ENCODE measurements at regions not wholly inside any gene's neighbourhood (a gene's known extent, or its start where the extent isn't known, plus 50 kb on each side); places are given as distances from the start of the nearest gene placed in this dataset.
"Not testable (repeated sequence)": the region's sequence is repeated elsewhere in the genome, so short reads cannot be mapped to it uniquely, and the experiment has no call there.

DNA sequence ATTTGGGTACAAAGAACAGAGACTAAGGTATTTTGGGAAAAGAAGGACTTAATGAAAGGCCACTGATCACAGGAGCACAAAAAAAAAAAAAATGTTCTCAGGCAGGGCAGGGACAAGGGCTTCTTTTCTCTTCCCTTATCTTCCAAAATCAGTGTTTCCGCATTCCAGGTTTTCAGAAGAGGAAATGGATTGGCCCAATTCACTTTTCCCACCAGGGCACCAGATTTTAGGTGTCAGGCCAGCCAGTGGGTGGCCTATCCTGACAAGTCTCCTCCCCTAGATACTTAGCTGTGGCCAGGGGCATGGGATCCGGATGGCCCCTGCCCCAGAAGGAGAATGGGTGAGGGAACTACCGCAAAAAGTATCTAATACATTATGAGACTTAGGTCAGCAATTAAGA, 88.9 kb upstream of the WAC start:
- no peak for DNase-seq (ENCODE audit: low read depth)

DNA sequence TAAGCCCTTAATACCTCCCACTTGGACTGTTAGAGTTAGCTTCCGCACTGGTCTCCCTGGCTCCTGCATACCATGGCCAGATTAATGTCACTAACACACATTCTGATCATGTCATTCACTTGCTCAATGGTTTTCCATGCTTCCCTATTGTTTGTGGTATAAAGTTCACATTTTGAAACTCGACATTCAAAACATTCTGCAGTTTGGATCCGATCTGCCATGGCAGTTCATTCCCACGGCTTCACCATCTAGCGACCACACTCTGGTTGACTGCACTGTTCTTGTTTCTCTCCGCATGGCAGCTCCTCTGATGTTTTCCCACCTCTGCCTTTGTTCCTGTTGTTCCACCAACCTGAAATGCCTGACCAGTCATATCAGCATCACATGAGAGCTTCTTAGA, 87.4 kb upstream of the WAC start:
- peak; percentile 7 for DNase-seq (ENCODE audit: low read depth)

DNA sequence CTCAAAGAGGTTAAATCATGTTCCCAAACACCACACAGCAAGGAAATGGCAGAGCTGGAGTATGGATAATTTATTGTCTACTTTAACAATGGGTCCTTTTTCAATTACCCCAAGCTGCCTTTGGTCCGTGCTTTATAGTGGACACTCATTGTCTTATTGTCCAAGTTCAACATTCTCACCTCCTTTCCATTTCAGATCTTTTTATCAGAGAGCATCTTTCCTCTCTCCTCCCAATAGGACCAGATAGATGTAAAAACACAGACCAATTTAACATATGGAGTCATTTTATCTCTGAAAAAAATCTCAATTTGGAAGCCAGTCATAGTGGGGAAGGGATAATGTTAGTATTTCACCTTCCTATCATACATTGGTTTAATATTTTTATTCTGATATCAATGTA, 83.5 kb upstream of the WAC start:
- DNase-seq (ENCODE audit: low read depth), result no peak

DNA sequence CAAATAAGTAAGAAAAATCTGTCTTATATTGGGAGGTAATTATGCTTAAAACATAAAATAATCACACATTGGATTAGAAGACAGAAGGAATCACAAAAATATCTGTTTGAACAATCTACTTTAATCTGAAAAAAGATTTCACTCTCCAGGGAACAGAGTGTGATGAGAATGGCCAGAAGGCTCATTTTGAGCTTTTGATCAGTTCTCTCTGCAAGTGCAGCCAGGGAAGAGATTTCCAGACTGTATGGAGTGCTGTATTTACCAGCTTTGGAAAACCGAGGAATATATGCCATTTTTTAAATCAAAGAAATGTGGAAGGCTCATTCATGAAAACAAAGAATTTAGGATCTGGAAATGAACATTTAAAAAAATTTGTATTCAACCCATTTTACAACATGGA, 83.0 kb upstream of the WAC start:
- no peak for DNase-seq (ENCODE audit: low read depth)

DNA sequence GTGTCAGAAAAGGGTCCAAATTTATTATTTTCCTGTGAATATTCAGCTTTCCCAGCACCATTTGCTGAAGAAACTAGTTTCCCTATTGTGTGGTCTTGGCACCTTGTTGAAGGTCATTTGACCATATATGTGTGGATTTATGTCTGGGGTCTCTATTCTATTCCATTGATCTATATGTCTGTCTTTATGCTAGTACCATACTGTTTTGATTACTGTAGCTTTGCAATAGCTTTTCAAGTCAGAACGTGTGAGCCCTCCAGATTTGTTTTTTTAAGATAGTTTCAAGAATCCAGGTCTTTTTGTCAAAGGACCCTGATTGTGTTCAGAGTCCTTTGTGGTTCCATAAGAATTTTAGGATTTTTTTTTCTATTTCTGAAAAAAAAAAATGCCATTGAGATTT, 79.0 kb upstream of the WAC start:
- DNase-seq (ENCODE audit: low read depth), result no peak

DNA sequence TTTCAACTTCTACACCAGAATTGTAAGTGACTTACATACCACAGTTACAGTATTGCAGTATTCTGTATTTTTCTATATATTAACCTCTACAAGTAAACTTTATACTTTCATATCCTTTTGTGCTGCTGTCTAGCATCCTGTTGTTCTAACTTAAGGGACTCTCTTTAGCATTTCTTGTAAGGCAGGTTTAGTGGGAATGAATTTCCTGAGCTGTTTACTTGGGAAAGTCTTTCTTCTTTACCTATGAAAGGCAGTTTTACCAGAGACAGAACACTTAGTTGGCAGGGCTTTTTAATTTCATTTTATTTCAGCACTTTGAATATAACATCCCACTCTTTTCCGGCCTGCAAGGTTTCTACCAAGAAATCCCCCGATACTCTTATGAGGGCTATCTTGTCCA, 75.8 kb upstream of the WAC start:
- no peak for DNase-seq (ENCODE audit: low read depth)

DNA sequence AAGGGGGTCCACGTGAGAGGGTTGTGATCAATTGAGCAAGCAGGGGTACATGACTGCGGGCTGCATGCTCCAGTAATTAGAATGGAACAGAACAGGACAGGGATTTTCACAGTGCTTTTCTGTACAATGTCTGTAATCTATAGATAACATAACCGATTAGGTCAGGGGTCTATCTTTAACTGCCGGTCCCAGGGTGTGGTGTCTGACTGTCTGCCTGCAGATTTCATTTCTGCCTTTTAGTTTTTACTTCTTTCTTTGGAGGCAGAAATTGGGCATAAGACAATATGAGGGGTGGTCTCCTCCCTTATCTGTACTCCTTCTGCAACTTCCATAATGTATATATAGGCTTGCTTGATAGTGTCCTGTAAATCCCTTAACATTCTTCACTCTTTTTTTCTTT, 75.0 kb upstream of the WAC start:
- DNase-seq (ENCODE audit: low read depth), result not testable (repeated sequence)

DNA sequence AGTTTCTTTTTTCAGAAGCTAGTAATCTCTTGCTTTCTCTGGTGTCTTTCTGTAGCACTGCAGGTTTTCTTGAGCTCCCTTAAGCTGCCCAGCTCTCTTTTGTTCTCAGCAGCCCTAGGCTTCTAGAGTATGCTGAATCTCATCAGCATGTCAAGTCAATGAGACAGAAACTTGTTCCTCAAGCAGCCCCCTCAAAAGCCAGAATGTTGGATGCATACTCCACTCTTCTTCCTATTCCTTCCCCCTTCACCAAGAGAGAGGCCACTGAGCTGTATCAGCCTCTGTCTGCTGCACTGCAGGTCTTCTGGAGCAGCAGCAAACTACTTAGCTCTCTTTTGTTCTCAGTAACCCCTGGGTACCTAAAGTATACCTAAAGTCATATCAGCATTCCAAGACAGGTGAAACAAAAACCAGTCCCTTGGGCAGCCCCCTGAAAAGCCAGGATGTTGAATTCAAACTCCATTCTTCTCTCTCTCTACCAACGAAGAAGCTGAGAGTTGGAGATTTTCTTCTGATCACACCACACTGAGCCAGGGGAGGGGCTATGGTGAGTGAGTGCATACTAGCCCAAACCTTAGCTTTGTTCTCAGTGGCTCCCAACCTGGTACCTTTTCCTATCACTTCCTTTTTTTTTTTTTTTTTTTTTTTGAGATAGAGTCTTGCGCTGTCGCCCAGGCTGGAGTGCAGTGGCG, 73.3 kb upstream of the WAC start:
- DNase-seq (ENCODE audit: low read depth), result no peak

DNA sequence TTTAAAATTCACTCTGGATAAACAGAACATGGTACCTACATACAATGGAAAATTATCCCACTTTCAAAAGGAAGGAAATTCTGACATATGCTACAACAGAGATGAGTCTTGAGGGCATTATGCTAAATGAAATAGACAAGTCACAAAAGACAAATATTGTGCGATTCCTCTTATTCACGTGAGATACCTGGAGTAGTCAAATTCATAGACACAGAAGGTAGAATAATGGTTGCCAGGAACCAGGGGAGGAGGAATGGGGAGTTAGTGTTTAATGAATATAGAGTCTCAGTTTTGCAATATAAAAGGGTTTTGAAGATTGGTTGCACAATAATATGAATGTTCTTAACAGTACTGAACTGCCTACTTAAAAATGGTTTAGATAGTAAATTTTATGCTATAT, 69.8 kb upstream of the WAC start:
- DNase-seq (ENCODE audit: low read depth), result no peak

DNA sequence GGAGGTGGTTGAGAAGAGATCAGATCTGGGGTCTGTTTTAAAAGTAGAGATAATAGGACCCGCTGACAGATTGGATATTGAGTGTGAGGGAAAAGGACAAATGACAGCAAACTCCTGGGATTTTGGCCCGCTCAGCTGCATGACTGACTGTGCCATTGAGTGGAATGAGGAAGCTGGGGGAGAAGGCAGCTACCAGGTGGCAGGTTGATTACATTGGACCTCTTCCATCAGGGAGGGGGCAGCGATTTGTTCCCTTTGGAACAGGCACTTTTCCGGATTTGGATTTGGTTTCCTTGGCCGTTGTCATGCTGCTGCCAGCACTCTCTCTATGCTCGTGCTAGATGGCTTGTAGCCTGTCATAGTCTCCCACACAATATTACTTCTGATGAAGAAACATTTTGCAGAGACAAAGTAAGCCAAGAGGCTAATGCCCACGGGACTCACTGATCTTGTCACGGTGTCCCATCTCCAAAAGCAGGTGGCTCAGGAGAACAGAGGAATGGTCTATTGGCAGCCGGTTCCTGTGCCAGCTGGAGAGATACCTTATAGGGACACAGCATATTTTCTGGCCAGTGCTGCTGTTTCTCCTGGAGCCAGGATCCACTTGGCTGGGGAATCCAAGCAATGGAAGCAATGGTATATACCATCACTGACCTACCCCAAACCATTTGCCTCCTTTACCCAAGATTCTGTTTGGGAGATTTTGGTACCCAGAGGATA, 69.1 kb upstream of the WAC start:
- no peak for DNase-seq (ENCODE audit: low read depth)

DNA sequence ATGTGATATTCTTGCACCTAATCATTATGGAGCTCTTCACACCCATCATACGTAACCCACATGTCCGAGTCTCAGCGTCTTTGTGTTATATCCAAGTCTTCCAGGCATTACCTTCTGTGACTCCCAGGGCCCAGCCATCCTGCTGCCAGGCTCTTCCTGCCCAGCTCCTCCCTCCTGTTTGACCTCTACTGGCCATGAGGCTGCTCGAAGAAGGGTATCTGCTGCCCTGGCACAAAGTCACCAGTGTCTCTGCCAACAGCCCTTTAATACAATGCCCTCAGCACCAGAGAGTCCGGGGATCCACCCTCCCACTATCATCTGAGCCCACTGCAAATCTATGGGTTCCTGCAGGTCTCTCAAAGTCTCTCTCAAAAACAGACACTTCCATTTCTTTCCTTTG, 65.3 kb upstream of the WAC start:
- no peak for DNase-seq (ENCODE audit: low read depth)

DNA sequence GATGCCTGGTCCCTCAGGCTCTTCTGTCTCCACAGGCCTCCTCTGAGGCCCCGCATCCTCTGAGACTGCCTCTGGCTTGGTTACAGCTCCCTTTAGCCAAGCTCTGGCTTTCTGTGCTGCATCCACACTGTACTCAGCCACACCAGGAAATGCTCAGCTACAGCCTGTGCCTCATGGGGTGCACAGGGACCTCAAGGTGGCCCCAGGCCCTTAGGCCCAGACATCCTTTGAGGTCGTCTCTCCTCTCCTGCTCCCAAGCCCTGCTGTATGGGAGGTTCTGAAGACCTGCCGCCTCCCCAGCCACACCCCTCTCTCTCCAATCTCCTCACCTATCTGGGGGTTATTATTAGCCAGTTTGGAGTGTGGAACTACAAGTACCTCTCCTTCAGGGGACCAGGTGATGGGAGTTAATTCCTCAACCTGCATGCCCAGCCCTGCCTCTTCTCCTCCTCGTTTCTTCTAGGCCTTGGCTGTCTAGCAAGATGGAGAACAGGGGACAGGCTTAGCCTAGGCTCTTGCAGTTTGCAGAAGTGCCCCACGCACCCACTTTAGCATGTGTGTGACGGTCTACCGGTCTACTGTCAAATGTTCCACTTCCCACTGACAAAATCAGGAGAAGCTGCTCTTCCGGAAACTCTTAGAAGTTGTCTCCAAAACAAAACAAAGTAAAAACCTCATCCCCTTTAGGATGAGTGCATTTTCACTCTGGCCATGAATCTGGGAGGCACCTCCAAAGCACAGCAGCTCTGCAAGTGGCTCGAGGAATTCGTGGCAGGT, 64.0 kb upstream of the WAC start:
- no peak for DNase-seq (ENCODE audit: low read depth)

DNA sequence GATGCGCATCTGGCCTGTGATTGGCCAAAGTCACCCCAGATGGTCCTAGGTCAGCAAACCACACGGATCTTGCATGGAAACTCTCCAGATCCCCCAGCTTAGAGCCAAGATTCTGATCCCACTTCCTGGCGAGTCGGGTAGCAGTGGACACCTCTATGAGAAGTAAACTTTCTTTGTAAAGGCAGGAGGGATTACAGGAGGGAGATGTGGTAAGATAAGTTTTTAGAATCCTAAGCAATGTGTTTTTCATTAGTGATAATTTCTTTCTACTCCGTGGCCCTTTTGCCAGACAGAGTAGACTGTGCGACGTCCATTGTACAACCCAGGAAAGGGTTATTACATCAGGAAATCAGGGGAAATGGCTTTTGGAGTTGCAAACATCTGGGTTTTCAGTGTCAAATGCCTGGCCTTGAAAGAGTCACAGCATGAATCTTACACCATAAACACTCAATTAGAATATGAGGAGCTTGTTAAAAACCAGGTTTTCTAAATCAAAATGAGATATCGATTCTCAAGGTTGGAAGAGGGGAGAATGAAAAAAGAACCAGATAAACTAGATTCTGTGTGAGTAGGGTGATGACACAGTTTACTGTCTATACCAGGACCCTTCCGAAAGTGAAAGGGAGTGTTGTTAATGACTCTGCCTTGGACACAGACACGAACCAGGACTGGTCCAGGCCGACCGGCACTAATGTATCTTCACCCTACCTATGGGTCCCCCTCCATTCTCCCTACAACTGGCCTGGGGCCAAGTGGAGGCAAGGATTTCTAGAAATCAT, 61.9 kb upstream of the WAC start:
- DNase-seq (ENCODE audit: low read depth), result no peak

DNA sequence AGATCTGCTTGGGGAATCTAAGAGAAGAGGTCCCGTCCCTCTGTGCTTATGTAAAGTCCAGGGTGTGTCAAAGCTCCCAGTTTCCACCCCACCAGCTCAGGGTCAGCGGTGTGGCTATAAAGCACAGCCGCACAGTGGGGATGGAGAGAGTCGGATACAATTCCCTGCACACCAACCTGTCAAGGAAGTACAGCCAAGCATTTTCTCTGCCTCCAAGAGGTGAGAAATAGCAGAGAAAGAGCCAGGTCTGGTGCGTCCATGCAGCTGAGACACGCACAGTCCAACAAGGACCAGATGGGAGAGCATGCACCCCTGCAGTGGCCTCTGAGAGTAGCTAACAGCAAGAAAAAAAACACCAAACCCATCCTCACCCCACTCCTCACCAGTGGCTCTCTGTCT, 61.3 kb upstream of the WAC start:
- DNase-seq (ENCODE audit: low read depth), result no peak

DNA sequence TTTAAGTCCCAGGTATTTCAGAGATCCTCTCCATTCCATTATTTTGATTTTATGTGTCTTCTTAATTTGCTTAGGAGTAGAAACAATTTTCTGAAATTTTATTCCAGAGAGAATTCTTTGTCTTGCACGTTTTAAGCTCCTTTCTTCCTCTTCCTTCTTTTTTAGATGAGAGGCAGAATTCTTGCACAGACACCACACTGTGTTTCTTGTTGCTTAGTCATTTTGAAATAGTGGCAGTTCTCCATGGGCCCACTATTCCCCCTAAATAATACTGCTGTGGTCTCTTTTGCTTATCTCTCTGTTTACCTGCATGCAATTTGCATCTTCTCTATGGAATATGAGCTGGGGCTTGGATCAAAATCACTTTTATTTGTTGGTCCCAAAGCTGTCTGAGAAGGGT, 54.3 kb upstream of the WAC start:
- no peak for DNase-seq (ENCODE audit: low read depth)

DNA sequence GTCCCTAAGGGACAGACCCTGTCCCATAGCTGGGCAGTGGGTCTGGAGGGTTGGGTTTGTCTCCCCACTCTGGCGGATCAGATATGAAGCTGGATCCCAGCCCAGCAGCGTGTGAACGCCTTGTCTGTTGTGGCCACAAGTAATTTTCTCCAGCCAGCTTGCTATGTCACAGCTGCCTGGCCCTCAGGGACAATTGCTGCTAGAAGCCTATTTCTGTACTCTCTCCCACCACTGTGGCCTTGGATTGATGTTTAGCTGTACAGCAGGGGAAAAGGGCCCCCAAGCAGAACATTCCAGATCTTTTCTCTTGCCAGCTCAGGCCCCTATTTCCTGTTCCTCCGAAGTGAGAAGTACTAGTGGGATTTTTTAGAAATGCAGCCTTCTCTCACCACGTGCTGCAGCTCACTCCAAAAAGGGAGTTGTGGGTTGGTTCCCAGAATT, 53.5 kb upstream of the WAC start:
- no peak for DNase-seq (ENCODE audit: low read depth)

DNA sequence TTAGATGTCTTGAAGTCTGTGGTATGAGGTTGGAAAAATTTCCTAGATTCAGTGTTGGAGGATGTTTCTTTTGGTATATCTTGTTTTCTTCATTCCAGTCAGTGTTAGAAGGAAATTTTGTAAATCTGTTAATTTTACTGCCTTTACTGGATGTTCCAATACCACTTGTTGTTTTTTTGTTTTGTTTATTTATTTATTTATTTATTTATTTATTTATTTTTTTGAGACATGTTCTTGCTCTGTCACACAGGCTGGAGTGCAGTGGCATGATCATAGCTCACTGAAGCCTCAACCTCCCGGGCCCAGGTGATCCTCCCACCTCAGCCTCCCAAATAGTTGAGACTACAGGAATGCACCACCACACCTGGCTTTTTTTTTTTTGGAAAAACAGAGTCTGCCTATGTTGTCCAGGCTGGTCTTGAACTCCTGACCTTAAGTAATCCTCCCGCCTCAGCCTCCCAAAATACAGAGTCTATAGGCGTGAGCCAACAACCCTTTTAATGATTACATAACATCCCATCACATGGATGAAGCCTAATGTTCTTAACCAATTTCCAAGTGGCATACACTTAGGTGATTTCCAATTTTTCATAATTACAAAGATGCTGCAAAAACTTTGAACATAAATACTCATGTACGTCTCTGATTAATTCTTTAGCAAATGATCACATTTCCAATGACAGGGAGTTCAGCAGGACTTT, 52.8 kb upstream of the WAC start:
- DNase-seq (ENCODE audit: low read depth), result no peak

DNA sequence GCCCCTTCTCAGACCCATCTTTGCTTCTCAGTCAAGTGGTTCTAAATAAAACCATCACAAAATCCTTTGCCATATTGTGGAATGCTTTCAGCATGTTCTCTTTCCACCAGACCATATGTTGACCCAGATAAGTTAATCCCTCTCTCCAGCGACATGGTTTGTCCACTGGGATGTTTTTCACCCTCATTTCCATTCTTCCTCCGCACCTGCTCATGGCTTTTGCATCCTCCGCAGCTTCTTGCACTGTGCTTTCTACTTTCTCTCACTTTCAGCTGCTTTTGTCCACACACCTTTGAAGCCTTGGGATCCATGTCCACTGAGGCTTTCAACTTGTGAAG, 52.3 kb upstream of the WAC start:
- no peak for DNase-seq (ENCODE audit: low read depth)

DNA sequence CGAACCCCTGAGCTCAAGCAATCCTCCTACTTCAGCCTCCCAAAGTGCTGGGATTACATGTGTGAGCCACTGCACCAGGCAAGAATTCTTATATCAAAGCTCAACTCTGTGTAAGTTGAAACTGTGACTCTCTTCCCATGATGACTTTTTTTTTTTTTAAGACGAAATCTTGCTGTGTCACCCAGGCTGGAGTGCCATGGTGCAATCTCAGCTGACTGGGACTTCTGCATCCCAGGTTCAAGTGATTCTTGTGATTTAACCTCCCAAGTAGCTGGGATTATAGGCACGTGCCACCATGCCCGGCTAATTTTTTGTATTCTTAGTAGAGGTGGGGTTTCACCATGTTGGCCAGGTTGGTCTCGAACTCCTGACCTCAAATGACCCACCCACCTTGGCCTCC, 51.6 kb upstream of the WAC start:
- DNase-seq (ENCODE audit: low read depth), result not testable (repeated sequence)

DNA sequence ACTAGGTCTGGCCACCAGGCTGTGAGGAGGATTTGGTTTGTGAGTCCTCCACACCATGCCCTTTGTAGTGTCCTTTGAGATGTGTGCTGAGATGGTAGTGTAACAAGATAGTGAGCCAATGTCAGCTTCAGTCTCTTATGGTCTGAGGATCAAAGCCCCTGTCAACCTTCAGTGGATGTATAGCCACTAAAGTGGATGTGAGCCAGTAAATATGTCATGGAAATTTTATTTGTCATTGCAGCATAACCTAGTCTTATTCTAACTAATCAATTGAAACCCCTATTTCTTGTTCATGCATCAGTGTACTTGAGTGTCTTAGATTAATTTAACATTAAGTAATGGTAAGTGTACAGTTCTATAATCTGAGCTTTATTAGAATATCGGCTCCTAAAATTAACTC, 51.0 kb upstream of the WAC start:
- DNase-seq (ENCODE audit: low read depth), result no peak

Measured in amniotic epithelial cell (primary cell).